WTC11 (cell line): ENCODE measurements at regions not wholly inside any gene's neighbourhood (a gene's known extent, or its start where the extent isn't known, plus 50 kb on each side); places are given as distances from the start of the nearest gene placed in this dataset.

ENCODE experiments used
- ATAC-seq: fragments of 200-7000 bp; cut with Tn5 transposase; 2 replicates; pipeline ENCODE4 v1.10.0; 2021; ENCODE audit warnings: mild to moderate bottlenecking, moderate library complexity
- CTCF ChIA-PET: fragments of 300-600 bp; sonication (Branson Sonifier 250); formaldehyde crosslinking; loops from one replicate; lab custom pipeline; 2021; ENCODE audit warnings: antibody characterized with exemption; lab: Charles Lee
- POLR2A ChIA-PET: fragments of 350-600 bp; sonication (Branson Sonifier 250); formaldehyde crosslinking; loops from one replicate; lab custom pipeline; 2021; ENCODE audit warnings: antibody characterized with exemption; lab: Charles Lee
- DNase-seq: peaks from one replicate; pipeline ENCODE4 v3.0.0; 2021; ENCODE audit warnings: low spot score
- H3K27ac Mint-ChIP-seq: 2 replicates; pipeline ENCODE4 v1.8.0; 2021; ENCODE audit warnings: mixed read lengths
- H3K27me3 Mint-ChIP-seq: 2 replicates; pipeline ENCODE4 v1.8.0; 2021; ENCODE audit warnings: low read depth, mild to moderate bottlenecking, moderate library complexity, mixed read lengths
- H3K36me3 Mint-ChIP-seq: 2 replicates; pipeline ENCODE4 v1.8.0; 2021; ENCODE audit warnings: mixed read lengths
- H3K4me1 Mint-ChIP-seq: 2 replicates; pipeline ENCODE4 v1.8.0; 2022; ENCODE audit warnings: mixed read lengths
- H3K4me3 Mint-ChIP-seq: 2 replicates; pipeline ENCODE4 v1.8.0; 2021; ENCODE audit warnings: mild to moderate bottlenecking, moderate library complexity, mixed read lengths
- H3K9me3 Mint-ChIP-seq: 2 replicates; pipeline ENCODE4 v1.8.0; 2021; ENCODE audit warnings: mixed read lengths
- CTCF ChIP-seq: fragments of 200-600 bp; IDR thresholded peaks from 2 replicates; pipeline ENCODE4 v1.8.0; 2022; ENCODE audit warnings: antibody characterized with exemption
- ELF4 ChIP-seq: sonication (generic); formaldehyde crosslinking; IDR thresholded peaks from 2 replicates; pipeline ENCODE4 v1.8.1; 2022; ENCODE audit warnings: low read depth, mild to moderate bottlenecking, moderate library complexity, missing genetic modification reagents
- FOXJ3 ChIP-seq: sonication (generic); formaldehyde crosslinking; IDR thresholded peaks from 2 replicates; pipeline ENCODE4 v1.9.0; 2021; ENCODE audit warnings: missing genetic modification reagents, mild to moderate bottlenecking, borderline replicate concordance
- FOXK1 ChIP-seq: sonication (generic); formaldehyde crosslinking; IDR thresholded peaks from 2 replicates; pipeline ENCODE4 v1.8.0; 2022; ENCODE audit warnings: mild to moderate bottlenecking, moderate library complexity, missing genetic modification reagents
- IRF1 ChIP-seq: sonication (generic); formaldehyde crosslinking; IDR thresholded peaks from 2 replicates; pipeline ENCODE4 v1.8.0; 2023; ENCODE audit warnings: missing genetic modification reagents
- JAZF1 ChIP-seq: fragments of 250-450 bp; sonication (Bioruptor Pico); IDR thresholded peaks from 2 replicates; pipeline ENCODE4 v1.9.0; 2021; ENCODE audit warnings: moderate library complexity, mild to moderate bottlenecking, inconsistent platforms
- MLX ChIP-seq: sonication (generic); formaldehyde crosslinking; IDR thresholded peaks from 2 replicates; pipeline ENCODE4 v1.8.1; 2023; ENCODE audit warnings: mild to moderate bottlenecking, missing genetic modification reagents, moderate library complexity
- NR3C1 ChIP-seq: sonication (generic); formaldehyde crosslinking; conservative IDR thresholded peaks from 2 replicates; pipeline ENCODE4 v1.8.1; 2023; ENCODE audit warnings: low read depth, mild to moderate bottlenecking, missing genetic modification reagents
- RELA ChIP-seq: sonication (generic); formaldehyde crosslinking; IDR thresholded peaks from 2 replicates; pipeline ENCODE4 v1.8.1; 2022; ENCODE audit warnings: missing genetic modification reagents, mild to moderate bottlenecking, borderline replicate concordance
- SP1 ChIP-seq: sonication (generic); formaldehyde crosslinking; conservative IDR thresholded peaks from 2 replicates; pipeline ENCODE4 v1.8.1; 2022; ENCODE audit warnings: missing genetic modification reagents
- TCF7 ChIP-seq: sonication (generic); formaldehyde crosslinking; IDR thresholded peaks from 2 replicates; pipeline ENCODE4 v1.8.0; 2022; ENCODE audit warnings: mild to moderate bottlenecking, low read depth, missing genetic modification reagents, moderate library complexity
- TP53 ChIP-seq: sonication (generic); formaldehyde crosslinking; IDR thresholded peaks from 2 replicates; pipeline ENCODE4 v1.8.1; 2023; ENCODE audit warnings: mild to moderate bottlenecking, missing genetic modification reagents
- ZNF423 ChIP-seq: fragments of 250-450 bp; sonication (Bioruptor Pico); IDR thresholded peaks from 2 replicates; pipeline ENCODE4 v2.1.2; 2022; ENCODE audit warnings: mild to moderate bottlenecking, moderate library complexity
- ZNF532 ChIP-seq: fragments of 250-450 bp; sonication (Bioruptor Pico); IDR thresholded peaks from 2 replicates; pipeline ENCODE4 v1.9.0; 2021; ENCODE audit warnings: mild to moderate bottlenecking, borderline replicate concordance
- TF ChIP-seq, protein P1 (sequence below): sonication (generic); formaldehyde crosslinking; IDR thresholded peaks from 2 replicates; pipeline ENCODE4 v1.8.1; 2022; ENCODE audit warnings: low read depth, mild to moderate bottlenecking, moderate library complexity, missing genetic modification reagents, borderline replicate concordance

DNA sequence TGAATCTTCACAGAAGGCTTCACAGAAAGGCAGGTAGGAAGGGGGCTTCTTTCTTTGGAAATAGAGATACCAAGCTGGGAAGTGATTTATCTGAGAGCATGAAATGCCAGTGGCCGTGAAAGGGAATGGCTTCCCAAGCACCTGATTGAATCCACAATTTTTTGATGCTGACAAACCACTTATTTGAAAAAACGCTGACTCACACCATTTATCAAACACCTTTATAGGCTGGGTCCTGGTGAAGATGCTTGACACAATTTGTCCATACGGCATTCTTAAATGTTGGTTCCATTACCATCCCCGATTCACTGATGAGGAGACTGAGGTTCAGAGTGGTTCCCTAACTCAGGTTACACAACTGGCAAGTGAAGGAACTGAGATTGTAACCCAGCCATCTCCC is 64.1 kb upstream of the POMGNT2 start:
- H3K36me3 Mint-ChIP-seq: peaks cover 21% of the 10 kb centered on the region
- H3K9me3 Mint-ChIP-seq: peaks cover 36% of the 10 kb centered on the region
- no peak for ATAC-seq
- TF ChIP-seq TP53 (CRISPR knock-in tag) (no peak), FOXJ3 (no peak), RELA (CRISPR knock-in tag) (no peak), MLX (CRISPR knock-in tag) (no peak), CTCF (no peak), JAZF1 (CRISPR knock-in tag) (no peak), FOXK1 (CRISPR knock-in tag) (no peak), ZNF423 (CRISPR knock-in tag) (no peak)
- H3K27me3 Mint-ChIP-seq: peaks cover 4% of the 10 kb centered on the region
- H3K4me3 Mint-ChIP-seq: no peak overlapping the region
- CTCF ChIA-PET: no interaction called here
- DNase-seq: no peak
- peaks cover 10% of the 10 kb centered on the region for H3K4me1 Mint-ChIP-seq
- POLR2A ChIA-PET: no interaction called here
- no peak overlapping the region for H3K27ac Mint-ChIP-seq

DNA sequence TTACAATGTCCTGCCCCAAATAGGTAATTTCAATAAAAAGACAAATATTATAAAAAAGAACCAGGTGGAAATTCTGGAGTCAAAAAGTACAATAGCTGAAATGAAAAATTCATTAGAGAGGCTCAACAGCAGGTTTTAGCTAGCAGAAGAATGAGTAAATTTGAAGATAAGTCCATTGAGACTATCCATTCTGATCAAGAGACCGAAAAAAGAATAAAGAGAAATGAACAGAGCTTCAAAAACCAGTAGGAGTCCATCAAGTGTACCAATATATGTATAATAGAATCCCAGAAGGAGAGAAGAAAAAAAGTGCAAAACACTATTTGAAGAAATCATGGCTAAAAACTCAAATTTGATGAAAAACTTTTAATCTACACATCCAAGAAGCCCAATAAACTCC is 60.5 kb upstream of the POMGNT2 start:
- TF ChIP-seq, protein P1, sequence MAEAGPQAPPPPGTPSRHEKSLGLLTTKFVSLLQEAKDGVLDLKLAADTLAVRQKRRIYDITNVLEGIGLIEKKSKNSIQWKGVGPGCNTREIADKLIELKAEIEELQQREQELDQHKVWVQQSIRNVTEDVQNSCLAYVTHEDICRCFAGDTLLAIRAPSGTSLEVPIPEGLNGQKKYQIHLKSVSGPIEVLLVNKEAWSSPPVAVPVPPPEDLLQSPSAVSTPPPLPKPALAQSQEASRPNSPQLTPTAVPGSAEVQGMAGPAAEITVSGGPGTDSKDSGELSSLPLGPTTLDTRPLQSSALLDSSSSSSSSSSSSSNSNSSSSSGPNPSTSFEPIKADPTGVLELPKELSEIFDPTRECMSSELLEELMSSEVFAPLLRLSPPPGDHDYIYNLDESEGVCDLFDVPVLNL (CRISPR knock-in tag): no peak
- TF ChIP-seq SP1 (CRISPR knock-in tag): no peak
- no peak for TF ChIP-seq IRF1
- no peak for TF ChIP-seq ELF4 (CRISPR knock-in tag)
- no peak for TF ChIP-seq ZNF532
- TF ChIP-seq NR3C1 (CRISPR knock-in tag): no peak
- TF ChIP-seq TCF7 (CRISPR knock-in tag): no peak
- Mint-ChIP-seq H3K4me1 (peaks cover 17% of the 10 kb centered on the region), H3K27ac (no peak overlapping the region), H3K4me3 (no peak overlapping the region), H3K9me3 (peaks cover 19% of the 10 kb centered on the region), H3K36me3 (peaks cover 8% of the 10 kb centered on the region), H3K27me3 (peaks cover 4% of the 10 kb centered on the region; the same call in 1 of the 2 replicates)
- CTCF ChIA-PET: interaction anchor here (1.1 kb wide), 2 partner anchors 10 to 205 kb away, joined by 3 to 4 read pairs; no protein-coding TSS in a partner anchor
- ATAC-seq: no peak
- POLR2A ChIA-PET: no interaction called here
- DNase-seq: no peak
